NB4 (cell line): ENCODE measurements at regions not wholly inside any gene's neighbourhood (a gene's known extent, or its start where the extent isn't known, plus 50 kb on each side); places are given as distances from the start of the nearest gene placed in this dataset.
A peak's percentile ranks its signal among the peaks of the same experiment; 100 is the strongest.

Source experiments
- DNase-seq: peaks from one replicate; pipeline ENCODE4 v3.0.0; 2010; ENCODE audit warnings: low read depth
- H3K4me3 ChIP-seq: one replicate; pipeline ENCODE4 v1.5.1; 2011; ENCODE audit warnings: mild to moderate bottlenecking, low read depth, low read length, moderate library complexity
- MYC ChIP-seq: IDR thresholded peaks from 2 replicates; pipeline ENCODE4 v1.6.1; 2011; ENCODE audit warnings: low read depth, low read length
- POLR2A ChIP-seq: IDR thresholded peaks from 2 replicates; pipeline ENCODE4 v1.6.1; 2011; ENCODE audit warnings: mild to moderate bottlenecking; ENCODE audit not compliant: insufficient read length; ENCODE audit errors: extremely low read depth
- TF ChIP-seq, protein P1 (sequence below): IDR thresholded peaks from one replicate; pipeline ENCODE4 v1.5.1; 2012; ENCODE audit warnings: low read depth, low read length
- TF ChIP-seq, protein P2 (sequence below): IDR thresholded peaks from 2 replicates; pipeline ENCODE4 v1.6.1; 2011; ENCODE audit warnings: low read depth, low read length

DNA sequence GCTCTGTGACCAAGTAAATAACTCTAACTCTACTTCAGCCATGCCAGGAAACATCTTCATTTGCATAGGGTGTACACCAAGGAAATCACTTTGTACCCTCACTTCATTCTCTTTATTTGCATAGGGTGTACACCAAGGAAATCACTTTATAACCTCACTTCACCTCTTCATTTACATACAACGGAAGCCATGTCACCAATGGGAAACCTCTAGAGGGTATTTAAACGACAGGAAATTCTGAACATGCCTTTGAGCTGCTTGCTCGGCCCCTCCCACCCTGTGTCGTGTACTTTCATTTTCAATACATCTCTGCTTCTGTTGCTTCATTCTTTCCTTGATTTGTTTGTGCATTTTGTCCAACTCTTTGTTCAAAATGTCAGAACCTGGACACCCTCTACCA lies 848.1 kb upstream of the FRG1 start:
- TF ChIP-seq, protein P1, sequence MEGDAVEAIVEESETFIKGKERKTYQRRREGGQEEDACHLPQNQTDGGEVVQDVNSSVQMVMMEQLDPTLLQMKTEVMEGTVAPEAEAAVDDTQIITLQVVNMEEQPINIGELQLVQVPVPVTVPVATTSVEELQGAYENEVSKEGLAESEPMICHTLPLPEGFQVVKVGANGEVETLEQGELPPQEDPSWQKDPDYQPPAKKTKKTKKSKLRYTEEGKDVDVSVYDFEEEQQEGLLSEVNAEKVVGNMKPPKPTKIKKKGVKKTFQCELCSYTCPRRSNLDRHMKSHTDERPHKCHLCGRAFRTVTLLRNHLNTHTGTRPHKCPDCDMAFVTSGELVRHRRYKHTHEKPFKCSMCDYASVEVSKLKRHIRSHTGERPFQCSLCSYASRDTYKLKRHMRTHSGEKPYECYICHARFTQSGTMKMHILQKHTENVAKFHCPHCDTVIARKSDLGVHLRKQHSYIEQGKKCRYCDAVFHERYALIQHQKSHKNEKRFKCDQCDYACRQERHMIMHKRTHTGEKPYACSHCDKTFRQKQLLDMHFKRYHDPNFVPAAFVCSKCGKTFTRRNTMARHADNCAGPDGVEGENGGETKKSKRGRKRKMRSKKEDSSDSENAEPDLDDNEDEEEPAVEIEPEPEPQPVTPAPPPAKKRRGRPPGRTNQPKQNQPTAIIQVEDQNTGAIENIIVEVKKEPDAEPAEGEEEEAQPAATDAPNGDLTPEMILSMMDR: no peak
- TF ChIP-seq POLR2A (no peak), MYC (no peak)
- TF ChIP-seq, protein P2, sequence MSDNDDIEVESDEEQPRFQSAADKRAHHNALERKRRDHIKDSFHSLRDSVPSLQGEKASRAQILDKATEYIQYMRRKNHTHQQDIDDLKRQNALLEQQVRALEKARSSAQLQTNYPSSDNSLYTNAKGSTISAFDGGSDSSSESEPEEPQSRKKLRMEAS: no peak
- DNase-seq: peak; percentile 35
- H3K4me3 ChIP-seq: peak overlapping the region; percentile 3

DNA sequence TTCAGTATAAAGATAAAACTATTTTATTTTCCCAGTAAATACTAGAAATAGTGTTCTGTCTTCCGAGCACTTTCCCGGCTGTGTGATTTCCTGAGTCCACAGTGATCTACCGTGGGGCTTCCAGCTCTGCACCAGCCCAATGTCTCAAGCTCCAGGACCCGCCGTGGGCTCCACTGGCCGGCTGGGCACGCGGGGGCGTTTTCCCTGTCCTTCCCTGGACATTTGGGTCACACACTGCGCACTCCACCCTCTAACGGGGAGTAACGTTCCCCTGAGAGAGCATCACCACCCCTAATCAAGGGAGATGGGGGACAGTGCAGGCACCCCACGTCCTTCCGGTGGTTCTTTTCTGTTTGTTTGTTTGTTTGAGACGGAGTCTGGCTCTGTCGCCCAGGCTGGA lies 844.6 kb upstream of the FRG1 start:
- TF ChIP-seq, protein P1: no peak
- TF ChIP-seq, protein P2: no peak
- TF ChIP-seq POLR2A: no peak
- no peak for TF ChIP-seq MYC
- no peak overlapping the region for H3K4me3 ChIP-seq
- no peak for DNase-seq

DNA sequence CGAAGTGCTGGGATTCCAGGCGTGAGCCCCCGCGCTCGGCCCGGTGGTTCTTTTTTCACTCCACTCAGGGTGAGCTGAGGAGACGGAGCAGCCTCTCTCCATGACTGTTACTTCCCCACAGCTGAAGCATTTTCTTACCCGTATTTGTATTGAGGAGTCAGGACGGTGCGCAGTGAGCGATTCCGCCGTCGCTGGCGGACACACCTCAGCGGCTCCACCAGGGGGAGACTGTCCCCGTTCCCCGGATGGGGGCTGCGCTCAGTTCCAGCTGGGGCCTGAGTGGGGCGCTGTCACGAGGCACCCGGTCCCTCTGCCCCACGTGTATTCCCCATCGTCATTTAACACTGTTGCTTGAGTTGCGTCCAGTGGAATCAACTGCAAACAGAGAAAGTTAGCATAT lies 844.0 kb upstream of the FRG1 start:
- TF ChIP-seq POLR2A: no peak
- TF ChIP-seq, protein P1: peak; percentile 29
- no peak for TF ChIP-seq MYC
- TF ChIP-seq, protein P2: no peak
- no peak overlapping the region for H3K4me3 ChIP-seq
- no peak for DNase-seq

DNA sequence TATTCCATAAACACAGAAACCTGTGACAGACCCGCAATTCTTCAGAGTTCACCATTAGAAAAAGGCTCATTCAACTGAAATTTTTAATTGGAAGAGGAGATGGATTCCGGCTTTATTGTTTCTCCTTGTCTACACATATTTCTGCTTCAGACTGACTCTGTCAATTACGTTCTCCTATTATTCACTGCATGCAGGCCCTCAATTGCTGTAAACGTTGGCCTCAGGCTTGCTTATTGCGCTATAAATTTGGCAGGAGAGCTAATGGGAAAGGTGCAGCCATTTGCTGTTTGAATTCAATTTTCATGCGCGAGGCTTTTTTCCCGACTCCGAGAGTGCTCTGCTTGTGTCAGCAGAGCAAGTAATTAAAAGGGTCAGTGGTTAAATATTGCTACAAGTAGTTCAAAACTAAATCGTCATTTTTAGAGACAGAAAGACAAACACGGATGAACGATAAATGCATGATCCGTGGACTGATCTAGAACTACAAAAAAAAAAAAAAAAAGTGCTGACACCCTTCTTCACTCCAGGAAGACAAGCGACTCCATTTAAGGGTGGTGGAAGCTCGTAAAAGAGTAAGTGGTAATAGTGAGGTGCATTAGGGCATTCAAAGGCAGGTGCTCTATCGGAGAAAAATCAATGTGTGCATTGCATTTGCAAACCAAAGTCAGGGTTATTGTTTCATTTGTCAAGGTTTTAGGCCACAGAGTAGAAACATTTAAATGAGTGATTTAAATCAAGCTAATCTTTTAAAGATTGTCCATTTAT lies 841.6 kb upstream of the FRG1 start:
- no peak for DNase-seq
- TF ChIP-seq, protein P1: no peak
- TF ChIP-seq POLR2A: no peak
- TF ChIP-seq MYC: no peak
- TF ChIP-seq, protein P2: no peak
- no peak overlapping the region for H3K4me3 ChIP-seq

DNA sequence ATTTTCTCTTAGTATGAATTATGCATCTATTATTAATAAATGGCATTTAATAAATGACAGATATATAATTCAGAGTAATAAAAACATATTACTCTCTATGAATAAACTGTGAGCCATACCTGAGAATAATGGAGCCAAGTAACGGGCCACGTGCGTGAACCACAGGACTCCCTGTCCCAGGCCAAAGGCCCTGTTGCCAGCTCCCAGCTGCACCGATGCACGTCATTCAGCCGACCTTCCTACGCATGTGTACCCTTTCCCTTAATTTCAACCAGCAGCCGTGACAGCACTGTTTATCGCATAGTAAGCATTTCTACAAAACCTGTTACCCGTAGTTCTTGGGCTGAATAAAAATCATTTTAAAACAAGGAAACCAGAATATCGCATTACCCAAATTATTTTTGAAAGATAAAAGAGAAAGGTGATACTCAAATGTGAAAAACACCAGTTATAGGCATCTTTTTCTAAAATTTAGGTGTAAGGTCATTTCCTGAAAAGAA lies 827.2 kb upstream of the FRG1 start:
- no peak for TF ChIP-seq POLR2A
- TF ChIP-seq, protein P2: no peak
- H3K4me3 ChIP-seq: no peak overlapping the region
- no peak for DNase-seq

DNA sequence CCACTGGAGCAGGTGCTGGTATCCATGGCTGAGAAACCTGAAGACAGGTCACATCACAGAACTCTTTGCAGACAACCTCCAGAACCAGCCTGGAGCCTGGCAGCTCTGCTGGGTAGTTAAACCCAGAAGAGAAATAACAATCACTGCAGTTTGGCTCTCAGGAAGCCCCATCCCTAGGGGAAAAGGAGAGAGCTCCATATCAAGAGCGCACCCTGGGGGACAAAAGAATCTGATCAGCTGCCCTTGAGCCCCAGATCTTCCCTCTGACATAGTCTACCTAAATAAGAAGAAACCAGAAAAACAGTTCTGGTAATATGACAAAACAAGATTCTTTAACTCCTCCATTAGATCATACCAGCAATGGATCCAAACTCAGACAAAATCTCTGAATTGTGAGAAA lies 823.2 kb upstream of the FRG1 start:
- no peak for TF ChIP-seq MYC
- TF ChIP-seq, protein P2: no peak
- TF ChIP-seq POLR2A: no peak
- H3K4me3 ChIP-seq: no peak overlapping the region
- DNase-seq: no peak
